BLaER1 (cell line): ENCODE measurements at regions not wholly inside any gene's neighbourhood (a gene's known extent, or its start where the extent isn't known, plus 50 kb on each side); places are given as distances from the start of the nearest gene placed in this dataset.

Source experiments
- H3K27ac ChIP-seq: shearing (Covaris generic); formaldehyde crosslinking; 2 replicates; pipeline ENCODE4 v1.8.1; 2022
- H3K27me3 ChIP-seq: shearing (Covaris generic); formaldehyde crosslinking; 2 replicates; pipeline ENCODE4 v1.8.1; 2022
- H3K36me3 ChIP-seq: shearing (Covaris generic); formaldehyde crosslinking; 2 replicates; pipeline ENCODE4 v1.8.1; 2022
- H3K4me1 ChIP-seq: shearing (Covaris generic); formaldehyde crosslinking; 2 replicates; pipeline ENCODE4 v1.8.1; 2022
- H3K4me2 ChIP-seq: shearing (Covaris generic); formaldehyde crosslinking; 2 replicates; pipeline ENCODE4 v1.8.1; 2022
- H3K4me3 ChIP-seq: shearing (Covaris generic); formaldehyde crosslinking; 2 replicates; pipeline ENCODE4 v1.8.1; 2022
- H3K9ac ChIP-seq: shearing (Covaris generic); formaldehyde crosslinking; 2 replicates; pipeline ENCODE4 v1.8.1; 2022
- H3K9me3 ChIP-seq: shearing (Covaris generic); formaldehyde crosslinking; 2 replicates; pipeline ENCODE4 v1.8.1; 2022
- H4K20me1 ChIP-seq: shearing (Covaris generic); formaldehyde crosslinking; 2 replicates; pipeline ENCODE4 v1.8.1; 2022
- Cebpa-rat ChIP-seq: shearing (Covaris generic); IDR thresholded peaks from 2 replicates; pipeline ENCODE4 v1.8.1; 2022

DNA sequence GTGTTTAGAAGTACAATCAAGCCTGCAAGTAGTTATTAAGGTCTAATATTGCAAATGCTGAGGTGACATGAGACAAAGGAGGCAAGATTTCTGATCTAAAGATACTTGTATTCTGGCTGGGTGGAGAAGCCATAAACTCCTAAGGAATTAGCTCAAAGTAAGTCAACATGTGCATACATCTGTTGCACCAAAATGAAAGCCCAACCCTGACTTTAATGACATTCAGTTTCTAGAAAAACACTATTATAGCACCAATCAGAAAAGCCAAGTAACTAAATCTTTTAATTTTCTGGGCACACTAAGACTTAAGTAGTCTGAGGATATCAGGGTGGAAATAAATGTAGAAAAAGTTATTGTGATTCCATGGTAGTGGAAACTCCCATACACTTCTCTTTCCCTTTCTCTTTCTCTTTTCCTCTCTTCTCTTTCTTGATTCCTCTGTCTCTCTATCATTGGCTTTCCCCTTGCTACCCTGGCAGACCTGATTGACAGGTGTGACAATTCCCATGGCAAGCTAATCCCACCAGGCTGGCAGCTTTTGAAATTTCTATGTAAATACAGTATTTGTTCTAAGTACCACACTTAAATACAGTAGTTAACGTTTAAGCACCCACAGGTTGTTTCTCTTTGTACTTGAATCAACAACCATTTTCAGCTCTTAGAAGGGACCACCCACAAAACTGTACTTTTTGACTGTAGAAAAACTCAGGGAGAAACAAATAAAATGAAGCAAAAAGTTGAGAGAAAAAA lies 528.4 kb upstream of the SEMA6D start:
- TF ChIP-seq Cebpa-rat, result no peak
- peaks cover 12% of the 10 kb centered on the region for H3K9me3 ChIP-seq
- no peak overlapping the region for H3K9ac ChIP-seq
- no peaks in the 10 kb centered on the region for H3K4me1 ChIP-seq
- H3K27me3 ChIP-seq, result peaks cover 17% of the 10 kb centered on the region
- H3K27ac ChIP-seq, result no peak overlapping the region
- no peaks in the 10 kb centered on the region for H3K36me3 ChIP-seq
- no peak overlapping the region for H3K4me3 ChIP-seq
- H3K4me2 ChIP-seq, result no peak overlapping the region
- no peaks in the 10 kb centered on the region for H4K20me1 ChIP-seq

DNA sequence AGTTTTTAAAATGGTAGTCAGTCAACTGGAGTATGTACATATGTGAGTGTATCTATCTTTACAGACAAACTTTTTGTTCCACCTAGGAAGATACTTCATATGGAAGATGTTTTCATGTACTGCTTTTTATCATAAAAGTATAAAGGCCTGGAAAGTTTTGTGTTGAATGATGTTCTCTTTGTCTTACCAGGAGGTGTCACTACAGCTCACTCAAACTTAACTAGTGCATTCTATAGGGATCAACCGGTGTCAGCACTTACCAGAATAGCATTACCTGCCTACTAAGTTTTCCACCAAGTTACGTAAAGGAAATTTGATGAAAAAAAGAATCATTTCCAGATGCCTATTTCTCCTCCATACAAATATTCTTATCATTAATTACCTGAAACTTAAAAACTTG lies 522.6 kb upstream of the SEMA6D start:
- Histone ChIP-seq H3K4me3 (no peak overlapping the region), H3K4me2 (no peak overlapping the region), H3K9ac (no peak overlapping the region), H3K9me3 (no peaks in the 10 kb centered on the region), H3K4me1 (no peaks in the 10 kb centered on the region), H3K36me3 (no peaks in the 10 kb centered on the region), H3K27ac (no peak overlapping the region), H3K27me3 (no peaks in the 10 kb centered on the region), H4K20me1 (no peaks in the 10 kb centered on the region)
- TF ChIP-seq Cebpa-rat, result no peak

DNA sequence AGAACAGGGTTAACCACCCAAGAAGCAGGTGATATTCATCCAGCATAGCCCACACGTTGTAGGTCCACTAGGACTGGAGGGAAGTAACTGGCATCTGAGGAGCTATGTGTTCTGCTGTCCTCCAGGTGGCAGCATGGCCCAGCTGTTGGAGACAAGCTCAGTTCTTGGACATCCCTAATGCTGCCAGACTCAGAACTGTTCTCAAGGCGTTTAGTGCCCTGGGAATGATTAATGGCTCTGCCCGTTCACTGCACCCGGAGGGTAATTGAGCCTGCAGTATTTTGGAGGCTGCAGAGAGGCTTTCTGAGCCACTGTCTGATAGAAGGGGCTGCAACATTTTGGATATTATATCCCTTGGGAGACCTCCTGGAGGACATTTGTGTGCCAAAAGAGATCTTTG lies 521.3 kb upstream of the SEMA6D start:
- no peak for TF ChIP-seq Cebpa-rat
- Histone ChIP-seq H3K27ac (no peak overlapping the region), H3K4me1 (no peaks in the 10 kb centered on the region), H3K4me3 (no peak overlapping the region), H3K4me2 (no peak overlapping the region), H3K27me3 (no peaks in the 10 kb centered on the region), H4K20me1 (no peaks in the 10 kb centered on the region), H3K9me3 (no peaks in the 10 kb centered on the region), H3K36me3 (no peaks in the 10 kb centered on the region), H3K9ac (no peak overlapping the region)

DNA sequence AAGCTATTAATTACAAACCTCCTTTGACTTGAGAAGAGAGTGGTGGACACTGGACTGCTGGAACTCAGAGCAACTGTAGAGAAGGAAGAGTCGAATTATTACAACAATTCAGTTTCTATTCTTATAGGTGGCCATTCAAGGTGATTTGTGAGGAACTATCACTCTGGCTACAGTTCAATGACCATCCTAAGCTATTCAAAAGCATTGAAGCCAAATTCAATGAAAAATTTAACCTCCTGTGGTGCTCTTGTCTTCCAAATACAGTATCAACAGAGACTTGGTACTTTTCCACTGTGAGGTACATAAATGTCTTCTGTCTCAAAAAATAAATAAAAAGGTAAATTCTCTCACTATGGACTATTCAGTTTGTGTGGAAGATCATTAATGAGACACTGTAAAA lies 513.3 kb upstream of the SEMA6D start:
- Histone ChIP-seq H3K27ac (no peak overlapping the region), H3K4me1 (no peaks in the 10 kb centered on the region), H3K4me3 (no peak overlapping the region), H3K36me3 (no peaks in the 10 kb centered on the region), H3K9me3 (no peaks in the 10 kb centered on the region), H3K9ac (no peak overlapping the region), H4K20me1 (no peaks in the 10 kb centered on the region), H3K27me3 (no peaks in the 10 kb centered on the region), H3K4me2 (no peak overlapping the region)
- TF ChIP-seq Cebpa-rat, result no peak

DNA sequence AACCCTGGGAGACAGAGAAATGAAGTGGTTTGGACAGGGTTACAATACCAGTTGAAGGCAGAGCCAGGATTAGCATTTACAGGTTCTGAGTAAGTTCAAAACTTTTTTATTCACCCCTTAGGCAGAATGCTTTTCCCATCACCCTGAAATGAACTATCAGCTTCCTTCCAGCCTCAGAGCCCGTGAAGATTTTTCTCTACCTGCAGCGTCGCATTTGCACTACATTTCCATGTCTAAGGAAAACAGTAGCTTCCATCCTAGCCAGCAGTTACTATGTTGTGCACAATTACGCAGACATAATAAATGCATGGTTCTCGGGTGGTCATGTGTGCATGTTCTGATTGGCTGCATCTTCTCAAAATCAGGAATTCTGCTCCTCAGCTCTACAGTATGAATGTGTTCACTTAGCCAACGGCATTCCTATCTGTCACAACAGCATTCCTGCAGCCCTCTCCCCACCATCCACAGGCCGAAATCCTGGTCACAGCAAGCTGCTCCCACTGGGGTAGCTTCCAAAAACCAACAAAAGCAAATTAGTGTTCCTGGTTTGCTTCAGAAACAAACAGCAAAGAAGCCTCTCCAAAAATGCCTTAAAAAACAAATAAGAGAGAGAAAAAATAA lies 510.8 kb upstream of the SEMA6D start:
- Histone ChIP-seq H3K9ac (no peak overlapping the region), H3K27ac (no peak overlapping the region), H3K36me3 (no peaks in the 10 kb centered on the region), H3K27me3 (no peaks in the 10 kb centered on the region), H3K4me1 (no peaks in the 10 kb centered on the region), H3K4me3 (no peak overlapping the region), H4K20me1 (no peaks in the 10 kb centered on the region), H3K9me3 (no peaks in the 10 kb centered on the region), H3K4me2 (no peak overlapping the region)
- no peak for TF ChIP-seq Cebpa-rat

DNA sequence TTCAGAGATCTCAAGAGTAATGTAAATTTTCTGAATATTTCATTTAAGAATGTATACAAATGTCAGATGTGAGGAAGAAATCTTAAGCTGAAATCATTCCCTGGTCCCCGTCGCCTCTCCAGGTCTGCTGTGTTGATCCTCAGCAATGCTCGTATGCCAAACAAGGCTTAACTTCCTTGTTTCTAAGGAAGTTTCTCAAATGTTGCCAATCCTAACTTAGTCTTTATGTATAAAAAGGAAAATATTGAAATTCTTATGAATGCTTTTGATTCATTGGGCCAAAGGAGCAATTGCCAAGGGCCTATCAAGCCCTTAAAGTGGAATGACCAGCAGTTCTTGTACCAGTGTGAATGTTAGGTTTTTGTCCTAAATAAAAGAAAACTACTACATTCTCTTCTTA lies 507.7 kb upstream of the SEMA6D start:
- TF ChIP-seq Cebpa-rat, result no peak
- no peak overlapping the region for H3K4me3 ChIP-seq
- H3K4me2 ChIP-seq, result no peak overlapping the region
- no peaks in the 10 kb centered on the region for H3K9me3 ChIP-seq
- H3K36me3 ChIP-seq, result no peaks in the 10 kb centered on the region
- no peaks in the 10 kb centered on the region for H3K4me1 ChIP-seq
- H3K9ac ChIP-seq, result no peak overlapping the region
- H3K27me3 ChIP-seq, result no peaks in the 10 kb centered on the region
- no peaks in the 10 kb centered on the region for H4K20me1 ChIP-seq
- no peak overlapping the region for H3K27ac ChIP-seq

DNA sequence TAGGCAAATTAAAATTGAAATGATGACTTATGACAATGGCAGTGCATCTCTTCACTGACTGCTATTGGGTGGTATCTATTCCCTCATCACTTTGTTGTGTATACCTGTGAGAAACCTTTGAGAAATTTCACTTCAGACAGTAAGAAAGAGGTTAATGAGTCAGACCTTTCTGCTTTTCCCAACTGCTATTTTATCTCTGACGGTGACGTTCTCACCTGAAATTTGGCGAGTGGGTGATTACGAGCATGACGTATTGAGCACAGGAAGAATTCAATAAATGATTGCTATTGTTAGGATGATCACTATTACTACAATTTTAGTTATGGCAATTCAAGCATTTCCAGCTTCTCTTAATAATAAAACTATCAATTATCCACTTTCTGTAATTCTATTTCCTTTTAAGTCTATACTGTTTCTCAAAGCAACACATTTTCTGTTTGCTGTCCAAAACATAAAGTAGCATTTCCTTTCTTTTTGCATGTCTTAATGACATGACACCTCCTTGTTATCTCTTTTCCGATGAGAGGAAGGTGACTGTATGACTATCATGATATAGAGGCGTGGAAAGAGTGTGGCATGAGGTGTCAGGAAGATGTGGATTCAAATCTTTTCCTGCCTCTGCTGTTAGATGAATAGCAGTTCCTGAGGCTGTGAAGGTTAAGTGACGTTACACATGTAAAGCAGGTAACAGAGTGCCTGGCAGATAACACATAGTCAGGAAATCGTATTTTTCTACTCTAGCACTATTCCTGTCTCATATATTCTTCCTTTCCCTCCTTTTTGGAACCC lies 504.9 kb upstream of the SEMA6D start:
- Histone ChIP-seq H3K4me1 (no peaks in the 10 kb centered on the region), H3K27me3 (no peaks in the 10 kb centered on the region), H3K9ac (no peak overlapping the region), H3K36me3 (no peaks in the 10 kb centered on the region), H4K20me1 (no peaks in the 10 kb centered on the region), H3K4me3 (no peak overlapping the region), H3K4me2 (no peak overlapping the region), H3K27ac (no peak overlapping the region), H3K9me3 (no peaks in the 10 kb centered on the region)
- TF ChIP-seq Cebpa-rat, result no peak

DNA sequence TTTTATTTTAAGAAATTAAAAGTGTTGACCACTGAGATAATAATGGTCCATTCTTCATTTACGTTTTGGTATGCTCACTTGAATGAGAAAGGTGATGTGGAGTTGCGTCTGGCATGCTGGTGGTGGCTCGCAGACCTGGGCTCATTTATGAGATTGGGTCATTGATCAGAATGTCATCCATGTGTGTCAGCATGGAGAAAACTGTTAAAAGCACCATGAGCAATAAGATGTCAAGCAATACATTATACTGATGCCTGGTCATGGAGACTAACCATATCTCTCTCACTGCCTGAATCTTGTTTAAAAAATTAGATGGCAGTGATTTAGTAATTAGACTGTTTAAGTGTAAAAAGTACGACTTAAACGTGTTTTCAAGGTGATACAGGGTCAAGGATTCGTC lies 503.4 kb upstream of the SEMA6D start:
- no peak overlapping the region for H3K4me3 ChIP-seq
- no peak overlapping the region for H3K4me2 ChIP-seq
- H3K9me3 ChIP-seq, result no peaks in the 10 kb centered on the region
- H3K27me3 ChIP-seq, result no peaks in the 10 kb centered on the region
- no peaks in the 10 kb centered on the region for H3K36me3 ChIP-seq
- H3K27ac ChIP-seq, result no peak overlapping the region
- H3K9ac ChIP-seq, result no peak overlapping the region
- H4K20me1 ChIP-seq, result no peaks in the 10 kb centered on the region
- H3K4me1 ChIP-seq, result no peaks in the 10 kb centered on the region
- TF ChIP-seq Cebpa-rat, result no peak

DNA sequence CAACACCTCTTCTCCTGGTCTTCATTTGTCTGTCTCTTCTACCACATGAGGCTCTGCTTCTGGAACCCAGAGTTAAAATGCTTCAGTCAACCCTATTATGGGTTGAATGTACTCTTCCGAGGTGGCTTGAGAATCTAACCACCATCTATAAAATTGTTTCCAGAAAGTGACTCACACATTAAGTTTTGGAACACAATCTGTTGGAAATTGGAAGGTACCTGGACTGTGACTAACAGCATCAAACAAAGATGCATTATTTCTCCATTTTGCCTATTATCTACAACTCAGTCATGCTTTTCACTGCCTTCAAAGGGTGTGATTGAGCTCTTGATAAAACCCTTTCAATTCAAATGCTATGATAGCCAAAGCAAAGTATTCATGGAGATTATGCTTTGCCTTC lies 499.0 kb upstream of the SEMA6D start:
- H3K36me3 ChIP-seq, result no peaks in the 10 kb centered on the region
- H3K9me3 ChIP-seq, result no peaks in the 10 kb centered on the region
- no peak overlapping the region for H3K4me3 ChIP-seq
- H3K27ac ChIP-seq, result no peak overlapping the region
- no peak overlapping the region for H3K9ac ChIP-seq
- no peaks in the 10 kb centered on the region for H4K20me1 ChIP-seq
- H3K4me2 ChIP-seq, result no peak overlapping the region
- H3K27me3 ChIP-seq, result no peaks in the 10 kb centered on the region
- TF ChIP-seq Cebpa-rat, result no peak
- H3K4me1 ChIP-seq, result no peaks in the 10 kb centered on the region

DNA sequence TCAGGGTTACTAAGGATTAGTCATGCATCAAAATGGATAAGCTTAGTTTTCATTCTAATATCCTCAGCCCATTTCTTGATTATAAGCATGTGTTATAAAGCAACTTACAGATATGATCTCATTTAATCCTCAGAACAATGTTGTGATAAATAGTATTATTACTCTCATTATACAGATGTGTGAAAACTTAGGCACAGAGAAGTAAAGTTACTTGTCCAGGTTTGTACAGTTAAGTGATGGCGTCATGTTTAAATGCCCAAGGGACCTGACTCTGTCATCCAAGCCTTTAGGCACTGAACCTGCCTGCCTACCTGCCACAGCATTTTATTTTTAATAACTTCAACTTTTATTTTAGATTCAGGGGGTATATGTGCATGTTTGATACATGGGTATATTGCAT lies 472.9 kb upstream of the SEMA6D start:
- no peak for TF ChIP-seq Cebpa-rat
- Histone ChIP-seq H3K27me3 (no peaks in the 10 kb centered on the region), H3K4me1 (no peaks in the 10 kb centered on the region), H3K9me3 (no peaks in the 10 kb centered on the region), H3K9ac (no peak overlapping the region), H3K36me3 (no peaks in the 10 kb centered on the region), H3K4me2 (no peak overlapping the region), H3K4me3 (no peak overlapping the region), H3K27ac (no peak overlapping the region), H4K20me1 (no peaks in the 10 kb centered on the region)
